Inferior parietal cortex (tissue), 1 donor: ENCODE measurements at regions not wholly inside any gene's neighbourhood (a gene's known extent, or its start where the extent isn't known, plus 50 kb on each side); places are given as distances from the start of the nearest gene placed in this dataset.

Experiments used
- DNase-seq: peaks from one replicate; pipeline ENCODE4 v3.0.0-alpha.2; 2016; ENCODE audit errors: extremely low spot score

GRCh38 chr2:164439885-164440284 is 181.4 kb downstream of the GRB14 start:
- no peak for DNase-seq

GRCh38 chr2:164439235-164439634 is 182.0 kb downstream of the GRB14 start:
- DNase-seq, result no peak

GRCh38 chr2:164438490-164439205 is 182.6 kb downstream of the GRB14 start:
- no peak for DNase-seq

GRCh38 chr2:164436131-164436530 is 185.2 kb downstream of the GRB14 start:
- DNase-seq, result no peak

- DNase-seq, result peak; percentile 77
These were observed 191.0 kb downstream of the GRB14 start for GRCh38 chr2:164430166-164430783.

- no peak for DNase-seq
These were observed 191.9 kb downstream of the GRB14 start for GRCh38 chr2:164429354-164429753.

GRCh38 chr2:164427111-164427510 is 194.2 kb downstream of the GRB14 start:
- DNase-seq, result no peak

GRCh38 chr2:164420787-164421186 is 200.5 kb downstream of the GRB14 start:
- DNase-seq, result no peak

- no peak for DNase-seq
These were observed 208.5 kb downstream of the GRB14 start for GRCh38 chr2:164412831-164413230.

GRCh38 chr2:164389411-164389810 is 231.9 kb downstream of the GRB14 start:
- DNase-seq, result no peak

- DNase-seq, result no peak
These were observed 232.8 kb downstream of the GRB14 start for GRCh38 chr2:164388511-164388910.

GRCh38 chr2:164386231-164386630 is 235.1 kb downstream of the GRB14 start:
- DNase-seq, result no peak

- DNase-seq, result no peak
These were observed 236.8 kb downstream of the GRB14 start for GRCh38 chr2:164384434-164384833.

- no peak for DNase-seq
These were observed 249.4 kb downstream of the GRB14 start for GRCh38 chr2:164371916-164372315.

GRCh38 chr2:164369366-164369765 is 251.9 kb downstream of the GRB14 start:
- no peak for DNase-seq

- no peak for DNase-seq
These were observed 252.4 kb downstream of the GRB14 start for GRCh38 chr2:164368896-164369295.

GRCh38 chr2:164363646-164364045 is 257.6 kb downstream of the GRB14 start:
- no peak for DNase-seq

GRCh38 chr2:164351536-164351935 is 269.7 kb downstream of the GRB14 start:
- no peak for DNase-seq

- no peak for DNase-seq
These were observed 285.3 kb downstream of the GRB14 start for GRCh38 chr2:164335947-164336346.

- no peak for DNase-seq
These were observed 286.2 kb downstream of the GRB14 start for GRCh38 chr2:164335128-164335527.

- no peak for DNase-seq
These were observed 293.0 kb downstream of the GRB14 start for GRCh38 chr2:164328310-164328709.

- no peak for DNase-seq
These were observed 297.3 kb downstream of the GRB14 start for GRCh38 chr2:164323978-164324377.

GRCh38 chr2:164314148-164314547 is 307.1 kb downstream of the GRB14 start:
- DNase-seq, result no peak

GRCh38 chr2:164306872-164307271 is 314.4 kb downstream of the GRB14 start:
- no peak for DNase-seq
